Retinal pigment epithelial cell (primary cell): ENCODE measurements at regions not wholly inside any gene's neighbourhood (a gene's known extent, or its start where the extent isn't known, plus 50 kb on each side); places are given as distances from the start of the nearest gene placed in this dataset.

Source experiments
- DNase-seq: peaks from one replicate; pipeline ENCODE4 v3.0.0-alpha.2; 2010; ENCODE audit warnings: low read depth
- H3K4me3 ChIP-seq: 2 replicates; pipeline ENCODE4 v1.5.1; 2011; ENCODE audit warnings: mild to moderate bottlenecking, low read length, control low read depth, moderate library complexity
- TF ChIP-seq, protein P1 (sequence below): conservative IDR thresholded peaks from 2 replicates; pipeline ENCODE4 v1.5.1; 2011; ENCODE audit warnings: low read depth, low read length, control low read depth, inconsistent platforms

DNA sequence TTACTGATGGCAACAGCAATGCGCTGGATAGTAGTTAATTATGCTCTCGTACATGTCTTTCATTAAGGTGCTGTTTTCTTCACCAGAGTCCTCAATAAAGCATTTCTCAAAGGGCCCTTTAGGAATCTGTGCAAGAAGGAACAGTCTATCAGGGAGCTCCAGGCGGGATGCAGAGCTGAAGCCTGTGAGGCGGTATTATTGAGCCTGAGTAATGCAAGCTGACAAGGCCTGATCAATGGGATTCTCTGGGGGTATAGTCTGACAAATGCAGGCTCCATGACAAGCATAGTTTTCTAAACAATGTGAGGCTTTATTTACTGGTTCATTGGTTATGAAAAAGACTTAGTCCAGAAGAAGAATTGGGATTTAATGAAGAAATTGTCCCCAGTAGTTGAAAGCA lies 530.9 kb upstream of the CBLB start:
- TF ChIP-seq, protein P1, sequence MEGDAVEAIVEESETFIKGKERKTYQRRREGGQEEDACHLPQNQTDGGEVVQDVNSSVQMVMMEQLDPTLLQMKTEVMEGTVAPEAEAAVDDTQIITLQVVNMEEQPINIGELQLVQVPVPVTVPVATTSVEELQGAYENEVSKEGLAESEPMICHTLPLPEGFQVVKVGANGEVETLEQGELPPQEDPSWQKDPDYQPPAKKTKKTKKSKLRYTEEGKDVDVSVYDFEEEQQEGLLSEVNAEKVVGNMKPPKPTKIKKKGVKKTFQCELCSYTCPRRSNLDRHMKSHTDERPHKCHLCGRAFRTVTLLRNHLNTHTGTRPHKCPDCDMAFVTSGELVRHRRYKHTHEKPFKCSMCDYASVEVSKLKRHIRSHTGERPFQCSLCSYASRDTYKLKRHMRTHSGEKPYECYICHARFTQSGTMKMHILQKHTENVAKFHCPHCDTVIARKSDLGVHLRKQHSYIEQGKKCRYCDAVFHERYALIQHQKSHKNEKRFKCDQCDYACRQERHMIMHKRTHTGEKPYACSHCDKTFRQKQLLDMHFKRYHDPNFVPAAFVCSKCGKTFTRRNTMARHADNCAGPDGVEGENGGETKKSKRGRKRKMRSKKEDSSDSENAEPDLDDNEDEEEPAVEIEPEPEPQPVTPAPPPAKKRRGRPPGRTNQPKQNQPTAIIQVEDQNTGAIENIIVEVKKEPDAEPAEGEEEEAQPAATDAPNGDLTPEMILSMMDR: no peak
- no peak for DNase-seq
- H3K4me3 ChIP-seq: no peak overlapping the region

DNA sequence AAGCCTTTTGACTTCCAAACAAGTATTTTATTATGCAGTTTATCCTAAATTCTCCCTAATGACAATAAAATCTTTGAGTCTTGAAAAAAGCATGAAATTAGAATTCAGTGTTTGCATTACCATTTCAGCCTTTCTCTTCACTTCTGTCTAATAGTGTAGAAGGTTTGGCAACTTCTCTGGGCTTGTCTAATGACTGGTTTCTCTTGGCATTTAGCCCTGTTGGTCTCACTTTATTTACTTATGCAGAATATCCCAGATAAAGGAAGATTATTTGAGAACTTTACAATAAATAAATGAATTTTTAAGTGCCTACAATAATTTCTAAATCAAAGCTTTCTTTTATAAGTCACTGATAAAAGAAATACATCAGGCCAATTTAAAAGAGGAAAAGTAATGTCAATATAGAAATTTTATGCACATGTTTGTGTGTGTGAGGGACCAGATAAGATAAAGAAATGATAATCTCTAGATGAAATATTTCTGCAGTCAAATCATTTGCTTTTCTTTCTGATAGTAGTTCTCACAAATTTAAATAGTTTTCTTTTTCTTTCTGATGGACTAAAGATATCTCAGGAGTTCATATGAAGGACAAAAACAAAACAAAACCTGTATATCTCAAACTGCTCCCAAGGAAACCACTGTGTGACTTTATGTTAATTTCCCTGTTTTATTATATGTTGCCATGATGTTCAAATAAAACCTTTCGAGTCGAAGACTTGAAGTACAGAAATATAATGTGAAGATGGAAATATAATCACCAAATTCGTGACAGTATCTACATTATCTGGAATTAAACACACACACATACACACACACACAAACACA lies 533.1 kb upstream of the CBLB start:
- peak; percentile 19 for DNase-seq
- H3K4me3 ChIP-seq: no peak overlapping the region
- TF ChIP-seq, protein P1: no peak

DNA sequence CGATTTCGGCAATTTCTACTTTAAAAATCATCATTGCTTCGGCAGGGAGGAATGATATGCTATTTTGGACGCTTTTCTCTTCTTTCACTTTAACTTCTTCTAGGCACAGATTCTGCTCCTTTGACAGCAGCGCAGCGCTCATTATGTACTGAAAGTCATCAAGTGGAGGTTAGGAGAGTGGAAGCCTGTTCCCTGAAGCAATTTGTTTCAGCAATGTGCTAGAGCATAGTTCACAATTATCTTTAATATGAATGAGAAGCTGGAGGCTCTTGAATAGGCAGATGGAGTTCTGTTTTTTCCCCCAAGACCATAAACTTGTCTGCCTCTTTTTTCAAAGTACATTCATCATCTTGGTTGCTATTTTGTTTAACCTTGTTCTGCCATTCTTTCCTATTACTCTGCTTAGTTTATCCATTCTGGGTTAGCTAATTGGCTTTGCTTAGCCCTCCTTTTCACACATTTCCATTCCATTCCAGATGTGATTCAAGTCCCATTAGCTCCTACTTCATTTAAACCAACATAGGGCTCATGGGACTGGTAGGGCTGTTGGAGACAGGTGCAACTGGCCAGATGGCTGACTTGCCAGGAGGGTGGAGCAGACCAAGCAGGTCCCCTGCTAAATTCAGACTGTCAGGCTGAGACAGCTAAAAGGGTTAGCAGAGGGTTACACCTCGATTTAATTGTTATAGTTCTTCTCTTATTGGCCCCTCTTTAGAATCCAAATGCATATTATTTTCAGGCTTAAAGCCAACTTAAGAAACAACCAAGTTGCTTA lies 534.7 kb upstream of the CBLB start:
- DNase-seq: no peak
- TF ChIP-seq, protein P1: no peak
- no peak overlapping the region for H3K4me3 ChIP-seq

DNA sequence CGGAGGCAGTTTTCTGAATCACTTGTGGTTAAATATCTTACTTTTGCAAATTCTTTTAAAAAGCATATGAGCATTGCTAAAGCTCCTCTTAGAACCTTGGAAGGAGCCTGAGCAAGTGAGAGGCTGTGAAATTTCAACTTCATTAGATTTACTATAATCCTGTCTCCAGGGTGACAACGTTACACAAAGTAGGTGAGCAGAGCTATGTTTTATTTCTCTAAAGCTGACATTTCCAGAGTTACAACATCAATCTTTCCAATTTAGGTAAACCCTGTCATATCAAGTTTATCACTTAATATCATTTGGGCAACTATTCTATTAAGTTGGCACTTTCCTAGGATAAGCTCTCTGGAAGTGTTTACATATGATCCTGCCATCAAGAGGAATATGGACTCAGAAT lies 544.9 kb upstream of the CBLB start:
- no peak for DNase-seq
- TF ChIP-seq, protein P1: no peak
- H3K4me3 ChIP-seq: no peak overlapping the region

DNA sequence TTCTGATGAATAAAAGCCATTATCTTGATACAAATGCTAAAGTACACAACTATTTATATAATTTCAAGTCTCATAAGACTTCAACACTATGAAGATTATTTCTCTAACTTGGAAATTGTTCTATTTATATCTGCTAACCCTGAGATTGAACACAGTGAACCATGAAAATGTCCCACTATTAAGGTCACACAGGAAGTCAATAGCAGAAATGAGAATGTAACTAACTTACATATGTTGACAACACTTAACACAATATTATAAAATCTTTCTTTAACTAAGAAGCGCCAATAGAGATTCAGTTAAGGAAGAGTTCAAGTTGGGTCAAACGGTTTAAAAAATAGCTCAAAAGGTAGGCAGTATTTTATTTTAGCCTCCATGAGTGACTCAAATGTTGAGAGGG lies 551.8 kb upstream of the CBLB start:
- TF ChIP-seq, protein P1: no peak
- no peak for DNase-seq
- H3K4me3 ChIP-seq: no peak overlapping the region

DNA sequence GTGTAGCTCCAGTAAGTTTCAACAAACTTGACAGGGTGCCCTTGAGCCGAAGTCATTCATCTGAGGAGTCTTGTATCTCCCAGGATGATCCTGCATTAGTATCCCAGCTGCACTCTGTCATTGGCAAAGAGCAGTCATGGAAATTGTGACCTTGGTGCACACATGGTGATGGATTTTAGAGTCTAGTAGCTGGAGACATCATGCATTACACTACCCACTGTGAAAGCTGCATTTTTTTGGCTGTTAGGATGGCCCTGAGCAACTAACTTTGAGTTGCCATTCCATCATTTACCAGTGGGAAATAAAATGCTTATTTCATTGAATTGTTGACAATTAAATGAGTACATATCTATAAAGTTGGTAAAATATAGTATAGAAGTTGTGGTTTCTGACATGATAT lies 552.6 kb upstream of the CBLB start:
- TF ChIP-seq, protein P1: no peak
- no peak overlapping the region for H3K4me3 ChIP-seq
- DNase-seq: no peak
